Testis (tissue), 2 donors: ENCODE measurements at regions not wholly inside any gene's neighbourhood (a gene's known extent, or its start where the extent isn't known, plus 50 kb on each side); places are given as distances from the start of the nearest gene placed in this dataset.

Source experiments
- CTCF ChIP-seq, 3 experiments: fragments of 450-650 bp in 2 of 3; fragments of 200-600 bp in 1 of 3; sonication (generic) in 1 of 3; IDR thresholded peaks; one replicate each; pipeline ENCODE4 v1.5.1; 2016 to 2019; ENCODE audit warnings: antibody characterized with exemption in 3 of 3, mild to moderate bottlenecking in 2 of 3, moderate library complexity in 1 of 3
- POLR2A ChIP-seq: fragments of 450-650 bp; IDR thresholded peaks from one replicate; pipeline ENCODE4 v1.6.1; 2017; ENCODE audit warnings: antibody characterized with exemption, mild to moderate bottlenecking, moderate library complexity

DNA sequence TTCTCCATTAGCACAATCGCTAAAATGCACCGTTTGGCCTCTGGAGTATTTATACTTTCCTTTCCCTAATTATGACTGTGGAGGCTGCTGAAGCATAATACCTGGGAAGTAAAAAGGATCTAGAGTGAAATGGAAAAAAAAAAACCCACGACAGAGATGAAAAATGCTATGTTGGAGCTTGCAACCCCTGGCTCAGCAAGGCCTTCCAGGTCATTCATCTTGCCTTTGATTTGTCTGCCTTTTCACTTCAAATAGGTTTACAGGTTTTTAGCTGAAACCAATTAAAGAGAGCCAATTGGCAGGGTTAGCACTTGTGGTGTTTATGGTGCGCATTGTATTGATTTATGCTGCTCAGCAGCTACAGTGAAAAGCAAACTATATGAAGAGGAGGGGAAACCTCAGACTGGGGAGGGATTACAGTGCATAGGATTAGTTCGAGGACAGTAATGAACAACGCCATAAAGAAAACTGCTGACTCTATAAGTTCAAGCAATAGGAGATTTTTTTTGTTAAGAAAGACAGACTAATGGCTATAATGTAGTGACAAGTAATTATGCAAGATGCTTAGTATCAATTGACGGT is 347.9 kb downstream of the MEIS1 start:
- no peak for TF ChIP-seq CTCF (IDR thresholded peaks at IDR 0.05)
- no peak for TF ChIP-seq POLR2A
